ENCODE measurements at regions not wholly inside any gene's neighbourhood (a gene's known extent, or its start where the extent isn't known, plus 50 kb on each side); places are given as distances from the start of the nearest gene placed in this dataset.

DNA sequence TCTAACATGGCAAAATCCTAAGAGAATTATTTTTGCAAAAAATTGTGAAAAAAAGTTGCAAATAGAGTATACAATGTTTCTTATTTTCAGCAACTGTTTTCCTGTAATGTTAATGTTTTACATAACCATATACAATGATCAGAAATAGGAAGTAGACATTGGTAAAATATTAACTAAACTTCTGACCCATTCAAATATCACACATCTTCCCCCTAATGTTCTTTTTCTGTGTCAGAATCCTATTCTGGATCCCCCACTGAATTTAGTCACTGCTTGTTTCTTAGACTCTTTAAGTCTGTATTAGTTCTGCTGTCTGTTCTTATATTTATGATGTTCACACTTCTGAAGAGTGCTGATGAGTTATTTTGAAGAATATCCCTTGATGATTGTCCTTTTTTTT is 62.0 kb downstream of the HFE start:
- H3K9me3 ChIP-seq: no peaks in the 10 kb centered on the region
- H3K27ac ChIP-seq: no peak overlapping the region
- TF ChIP-seq POLR2A (IDR thresholded peaks at IDR 0.05): no peak
- TF ChIP-seq, protein P1, sequence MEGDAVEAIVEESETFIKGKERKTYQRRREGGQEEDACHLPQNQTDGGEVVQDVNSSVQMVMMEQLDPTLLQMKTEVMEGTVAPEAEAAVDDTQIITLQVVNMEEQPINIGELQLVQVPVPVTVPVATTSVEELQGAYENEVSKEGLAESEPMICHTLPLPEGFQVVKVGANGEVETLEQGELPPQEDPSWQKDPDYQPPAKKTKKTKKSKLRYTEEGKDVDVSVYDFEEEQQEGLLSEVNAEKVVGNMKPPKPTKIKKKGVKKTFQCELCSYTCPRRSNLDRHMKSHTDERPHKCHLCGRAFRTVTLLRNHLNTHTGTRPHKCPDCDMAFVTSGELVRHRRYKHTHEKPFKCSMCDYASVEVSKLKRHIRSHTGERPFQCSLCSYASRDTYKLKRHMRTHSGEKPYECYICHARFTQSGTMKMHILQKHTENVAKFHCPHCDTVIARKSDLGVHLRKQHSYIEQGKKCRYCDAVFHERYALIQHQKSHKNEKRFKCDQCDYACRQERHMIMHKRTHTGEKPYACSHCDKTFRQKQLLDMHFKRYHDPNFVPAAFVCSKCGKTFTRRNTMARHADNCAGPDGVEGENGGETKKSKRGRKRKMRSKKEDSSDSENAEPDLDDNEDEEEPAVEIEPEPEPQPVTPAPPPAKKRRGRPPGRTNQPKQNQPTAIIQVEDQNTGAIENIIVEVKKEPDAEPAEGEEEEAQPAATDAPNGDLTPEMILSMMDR (IDR thresholded peaks at IDR 0.05): no peak
- ATAC-seq (no peak), DNase-seq (no peak)
- H3K4me3 ChIP-seq: no peak overlapping the region
- no peaks in the 10 kb centered on the region for H3K4me1 ChIP-seq
- intact Hi-C loops (cut with DNase I): no loop called here
- no peaks in the 10 kb centered on the region for H3K36me3 ChIP-seq
- H3K27me3 ChIP-seq: no peaks in the 10 kb centered on the region

DNA sequence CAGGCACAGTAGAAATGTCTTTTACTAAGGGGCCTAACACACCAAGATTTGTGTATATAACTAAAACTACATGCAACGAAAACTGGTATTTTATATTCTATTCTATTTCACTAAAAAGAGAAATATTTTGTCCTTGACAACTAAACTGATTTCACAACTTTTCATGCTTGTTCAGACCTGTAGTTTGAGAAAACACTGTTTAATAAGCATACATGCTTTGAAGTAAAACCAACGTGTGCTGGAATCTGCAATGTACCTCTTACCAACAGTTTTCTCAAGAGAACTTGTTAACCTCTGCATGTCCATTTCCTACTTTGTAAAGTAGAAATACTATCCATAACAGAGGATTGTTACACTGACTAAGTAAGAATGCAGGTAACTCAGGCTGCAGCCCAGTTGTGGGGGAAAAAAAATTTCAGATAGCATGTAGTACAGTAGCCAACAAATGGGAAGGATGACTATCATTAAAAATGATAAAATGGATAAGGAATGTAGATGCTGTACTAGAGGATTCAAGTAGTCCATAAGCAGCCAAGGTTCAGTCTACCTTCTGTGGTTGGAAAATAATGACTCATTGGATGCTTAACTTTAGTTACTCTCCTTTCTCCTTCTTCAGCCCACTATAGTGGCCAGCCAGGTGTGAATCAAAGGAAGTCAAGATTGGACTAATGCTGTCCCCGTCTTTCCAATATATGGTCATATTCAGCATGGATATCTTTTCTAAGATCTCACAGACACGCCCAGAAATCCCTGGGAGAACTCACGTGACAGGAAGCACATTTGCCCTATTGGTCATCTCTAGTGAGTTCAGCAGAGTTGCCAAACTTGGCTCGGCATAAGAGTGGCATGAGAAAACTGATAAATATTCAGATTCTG is 65.2 kb downstream of the HFE start:
- Histone ChIP-seq H3K4me1 (peaks cover 0 to 12% (median 2%) of the 10 kb centered on the region in 12 donors), H3K4me3 (no peak overlapping the region), H3K27me3 (no peaks in the 10 kb centered on the region), H3K9me3 (no peaks in the 10 kb centered on the region), H3K27ac (no peak overlapping the region), H3K36me3 (no peaks in the 10 kb centered on the region)
- TF ChIP-seq, protein P1 (IDR thresholded peaks at IDR 0.05): no peak
- TF ChIP-seq POLR2A (IDR thresholded peaks at IDR 0.05): no peak
- WGBS, 4 donors: 74 to 78% (median 76%) methylated on average over 6 of the region's 6 CpGs
- ATAC-seq (no peak), DNase-seq (no peak)
- intact Hi-C loops (cut with DNase I): no loop called here

DNA sequence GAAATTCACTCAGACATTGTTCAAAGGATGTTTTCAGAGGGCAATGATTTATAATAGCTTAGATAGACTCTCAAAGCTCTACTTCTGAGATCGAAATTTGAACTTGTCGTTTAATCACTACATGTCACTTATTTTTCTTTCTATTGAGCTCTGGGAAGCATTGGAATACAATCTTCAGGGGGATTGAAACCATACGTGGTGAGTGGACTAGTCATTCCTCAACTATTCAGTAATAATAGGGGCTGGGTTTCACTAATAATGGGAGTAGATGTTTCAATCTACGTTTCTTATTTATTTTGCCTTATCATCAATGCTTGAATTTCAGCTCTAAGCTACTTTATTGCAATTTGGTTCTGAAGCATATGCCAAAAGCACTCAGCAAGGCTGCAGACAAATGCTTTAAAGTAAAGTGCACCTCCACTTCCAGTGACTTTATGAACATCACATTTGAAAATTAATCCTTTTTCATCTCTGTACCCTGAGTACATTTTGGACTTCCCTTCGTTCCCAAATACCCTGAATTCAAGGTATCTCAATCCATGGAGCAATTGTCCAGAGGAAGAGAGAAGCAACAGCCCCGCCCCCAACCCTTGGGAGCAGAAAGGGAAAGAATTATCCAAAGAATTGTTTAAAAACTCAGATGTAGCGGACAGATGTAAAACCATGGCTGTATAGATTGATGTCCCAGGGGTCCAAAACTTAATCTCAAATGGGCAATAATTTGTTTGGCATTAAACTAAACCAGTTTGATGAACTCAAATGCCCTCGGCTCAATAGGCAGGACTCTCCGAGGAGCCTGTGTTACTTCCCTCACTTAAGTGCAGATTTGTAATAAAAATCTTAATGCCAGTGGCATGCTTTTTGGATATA is 68.1 kb downstream of the HFE start:
- 27 to 31% (median 30%) methylated on average over 9 of the region's 9 CpGs for WGBS, 4 donors
- TF ChIP-seq, protein P1 (IDR thresholded peaks at IDR 0.05): no peak
- no peak for TF ChIP-seq POLR2A (IDR thresholded peaks at IDR 0.05)
- peak overlapping the region; percentile 49 to 94 (median 78) for H3K4me3 ChIP-seq
- intact Hi-C loops (cut with DNase I): loop anchor here in 6 of 10 donors (5.0 kb wide), 5 partner anchors 42 to 123 kb away; a partner anchor contains a TSS
- DNase-seq (peak in 4 of 5 donors; percentile 51 to 61 (median 53)), ATAC-seq (no peak)
- peaks cover 0 to 25% (median 11%) of the 10 kb centered on the region in 12 donors for H3K4me1 ChIP-seq
- H3K27ac ChIP-seq: peak overlapping the region; percentile 70 to 98 (median 95)
- no peaks in the 10 kb centered on the region for H3K9me3 ChIP-seq
- no peaks in the 10 kb centered on the region for H3K27me3 ChIP-seq
- H3K36me3 ChIP-seq: no peaks in the 10 kb centered on the region
